AG04450 (cell line): ENCODE measurements at regions not wholly inside any gene's neighbourhood (a gene's known extent, or its start where the extent isn't known, plus 50 kb on each side); places are given as distances from the start of the nearest gene placed in this dataset.

Experiments
- CTCF ChIA-PET: fragments of 300-600, 350-600 bp; formaldehyde crosslinking; extraction: SDS; loops from one replicate; lab custom pipeline; 2022; ENCODE audit warnings: antibody characterized with exemption, inconsistent platforms; lab: Charles Lee
- POLR2A ChIA-PET: fragments of 350-600 bp; formaldehyde crosslinking; extraction: SDS; loops from one replicate; lab custom pipeline; 2021; ENCODE audit warnings: antibody characterized with exemption, inconsistent platforms; lab: Yijun Ruan, JAX
- DNase-seq: peaks from one replicate; pipeline ENCODE4 v3.0.0-alpha.2; 2011; ENCODE audit warnings: low read depth, low spot score
- H3K27ac ChIP-seq: one replicate; pipeline ENCODE4 v1.5.1; 2012; ENCODE audit warnings: low read depth, low read length, control low read depth
- H3K27me3 ChIP-seq: one replicate; pipeline ENCODE4 v1.6.0; 2012; ENCODE audit warnings: low read length; ENCODE audit not compliant: control insufficient read depth, insufficient read depth
- H3K4me3 ChIP-seq: 2 replicates; pipeline ENCODE4 v1.5.1; 2011; ENCODE audit warnings: mild to moderate bottlenecking, low read depth, low read length, control low read depth
- H3K9me3 ChIP-seq: 2 replicates; pipeline ENCODE4 v1.5.1; 2012; ENCODE audit warnings: low read length; ENCODE audit not compliant: control insufficient read depth, insufficient read depth
- CTCF ChIP-seq: IDR thresholded peaks from 2 replicates; pipeline ENCODE4 v1.5.1; 2011; ENCODE audit warnings: low read depth, low read length, control low read depth, inconsistent platforms

GRCh38 chr9:108600896-108601295 lies 254.9 kb downstream of the ACTL7B start:
- ChIA-PET POLR2A (no interaction called here), CTCF (no interaction called here)
- Histone ChIP-seq H3K27ac (no peak overlapping the region), H3K4me3 (no peak overlapping the region), H3K27me3 (no peaks in the 10 kb centered on the region), H3K9me3 (no peaks in the 10 kb centered on the region)
- DNase-seq = no peak
- TF ChIP-seq CTCF = no peak

GRCh38 chr9:108599571-108599970 lies 256.2 kb downstream of the ACTL7B start:
- H3K27ac ChIP-seq = no peak overlapping the region
- ChIA-PET CTCF (no interaction called here), POLR2A (no interaction called here)
- no peak for TF ChIP-seq CTCF
- no peak for DNase-seq
- no peak overlapping the region for H3K4me3 ChIP-seq
- no peaks in the 10 kb centered on the region for H3K9me3 ChIP-seq
- H3K27me3 ChIP-seq = no peaks in the 10 kb centered on the region

- Histone ChIP-seq H3K4me3 (no peak overlapping the region), H3K27ac (no peak overlapping the region), H3K9me3 (no peaks in the 10 kb centered on the region), H3K27me3 (no peaks in the 10 kb centered on the region)
- TF ChIP-seq CTCF = no peak
- no peak for DNase-seq
- POLR2A ChIA-PET = no interaction called here
- CTCF ChIA-PET = no interaction called here
These were observed 264.7 kb downstream of the ACTL7B start for GRCh38 chr9:108591121-108591520.

GRCh38 chr9:108588246-108588645 lies 267.5 kb downstream of the ACTL7B start:
- H3K27ac ChIP-seq = no peak overlapping the region
- ChIA-PET CTCF (no interaction called here), POLR2A (no interaction called here)
- no peak for TF ChIP-seq CTCF
- no peak for DNase-seq
- no peaks in the 10 kb centered on the region for H3K27me3 ChIP-seq
- no peaks in the 10 kb centered on the region for H3K9me3 ChIP-seq
- no peak overlapping the region for H3K4me3 ChIP-seq

GRCh38 chr9:108586471-108587139 lies 269.2 kb downstream of the ACTL7B start:
- POLR2A ChIA-PET = no interaction called here
- H3K27me3 ChIP-seq = no peaks in the 10 kb centered on the region
- CTCF ChIA-PET = interaction anchor here (2.0 kb wide), 1 partner anchor 21 kb away, joined by 5 read pairs; no protein-coding TSS in a partner anchor
- no peak overlapping the region for H3K27ac ChIP-seq
- DNase-seq = no peak
- no peak overlapping the region for H3K4me3 ChIP-seq
- no peak for TF ChIP-seq CTCF
- H3K9me3 ChIP-seq = no peaks in the 10 kb centered on the region
